ENCODE measurements at regions not wholly inside any gene's neighbourhood (a gene's known extent, or its start where the extent isn't known, plus 50 kb on each side); places are given as distances from the start of the nearest gene placed in this dataset.

DNA sequence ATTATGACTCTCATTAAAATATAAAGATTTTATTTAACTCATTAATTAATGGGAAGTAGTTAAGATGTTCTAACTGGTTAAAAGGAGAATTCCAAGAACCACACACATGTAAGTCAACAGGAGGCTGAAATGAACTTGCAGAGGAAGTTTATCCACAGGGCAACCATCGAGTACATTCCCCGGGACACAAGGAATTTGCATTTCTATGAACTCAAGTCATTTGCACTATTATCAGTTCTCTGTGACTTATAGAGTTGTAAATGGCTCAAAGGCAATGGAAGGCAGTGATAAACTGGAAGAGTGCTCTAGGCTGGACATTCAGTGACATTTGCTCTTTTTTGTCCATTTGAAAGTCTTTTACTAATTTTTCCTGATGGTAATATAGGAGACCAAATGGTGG, 97.4 kb downstream of the SNX5 start:
- Histone ChIP-seq H3K27ac (ENCODE audit: insufficient read length, low read depth, low read length) (peak overlapping the region; percentile 69), H2BK15ac (ENCODE audit: low read depth, low read length) (no peak overlapping the region), H3K79me2 (ENCODE audit: insufficient read depth, low read length) (no peaks in the 10 kb centered on the region), H2AK5ac (ENCODE audit: insufficient read length, low read length) (no peak overlapping the region), H3K23me2 (ENCODE audit: insufficient read length, low read depth, low read length, poor library complexity, severe bottlenecking) (no peaks in the 10 kb centered on the region), H2BK5ac (ENCODE audit: insufficient read length, low read length) (no peak overlapping the region), H3K14ac (ENCODE audit: insufficient read depth, low read length) (no peak overlapping the region), H4K8ac (replicated peaks; ENCODE audit: insufficient read length, low read depth, low read length) (no peak overlapping the region), H2AFZ (ENCODE audit: low read length) (no peak overlapping the region), H3K9me3 (ENCODE audit: control insufficient read depth, low read depth, low read length) (no peaks in the 10 kb centered on the region), H3K27me3 (ENCODE audit: insufficient read depth, low read length) (no peaks in the 10 kb centered on the region), H4K20me1 (ENCODE audit: control insufficient read depth, insufficient read depth, insufficient read length) (no peaks in the 10 kb centered on the region), H3T11ph (ENCODE audit: low read length) (no peak overlapping the region), H3K4ac (ENCODE audit: low read depth, low read length) (no peak overlapping the region), H3K9ac (ENCODE audit: extremely low read depth, insufficient read length, low read length) (no peak overlapping the region), H3K4me2 (ENCODE audit: insufficient read depth, insufficient read length, low read length) (peak overlapping the region; percentile 35), H3K56ac (ENCODE audit: insufficient read length, low read depth, low read length) (no peak overlapping the region), H3K79me1 (ENCODE audit: insufficient read depth, low read depth, low read length, poor library complexity, severe bottlenecking) (no peaks in the 10 kb centered on the region), H2BK12ac (ENCODE audit: insufficient read length, low read depth, low read length) (no peak overlapping the region), H3K18ac (ENCODE audit: insufficient read length, low read depth, low read length) (no peak overlapping the region), H2BK20ac (ENCODE audit: low read depth, low read length, poor library complexity, severe bottlenecking) (no peak overlapping the region), H2BK120ac (ENCODE audit: low read depth, low read length, poor library complexity, severe bottlenecking) (no peak overlapping the region), H3K4me1 (ENCODE audit: insufficient read depth, low read length) (peaks cover 13% of the 10 kb centered on the region; the same call in 1 of the 2 replicates), H4K5ac (ENCODE audit: insufficient read length, low read depth, low read length) (no peak overlapping the region), H3K23ac (ENCODE audit: insufficient read length, low read depth, low read length) (no peak overlapping the region), H4K91ac (ENCODE audit: insufficient read length, low read depth, low read length) (no peak overlapping the region)
- Mint-ChIP-seq H3K36me3 (ENCODE audit: insufficient read depth in 1 of 3, low read depth in 3 of 3) (peaks cover 0 to 2% (median 0%) of the 10 kb centered on the region in 3 experiments; a peak in 1 of 7 replicates), H3K4me1 (peaks cover 78 to 83% of the 10 kb centered on the region in 2 experiments), H3K9me3 (no peaks in the 10 kb centered on the region; a peak in 1 of 5 replicates), H3K4me3 (peak overlapping the region in 1 of 2 experiments; percentile 27; a peak in 2 of 5 replicates), H3K27me3 (ENCODE audit: low read depth) (no peaks in the 10 kb centered on the region; the same call in 1 of the 2 replicates), H3K27ac (peak overlapping the region; percentile 58 to 98 (median 87); a peak in 6 of 7 replicates)
- no CpG with 5 or more reads among the region's 2 CpGs for WGBS (ENCODE audit: extremely low coverage, insufficient read length, low lambda C conversion rate)
- TF ChIP-seq, protein P1, sequence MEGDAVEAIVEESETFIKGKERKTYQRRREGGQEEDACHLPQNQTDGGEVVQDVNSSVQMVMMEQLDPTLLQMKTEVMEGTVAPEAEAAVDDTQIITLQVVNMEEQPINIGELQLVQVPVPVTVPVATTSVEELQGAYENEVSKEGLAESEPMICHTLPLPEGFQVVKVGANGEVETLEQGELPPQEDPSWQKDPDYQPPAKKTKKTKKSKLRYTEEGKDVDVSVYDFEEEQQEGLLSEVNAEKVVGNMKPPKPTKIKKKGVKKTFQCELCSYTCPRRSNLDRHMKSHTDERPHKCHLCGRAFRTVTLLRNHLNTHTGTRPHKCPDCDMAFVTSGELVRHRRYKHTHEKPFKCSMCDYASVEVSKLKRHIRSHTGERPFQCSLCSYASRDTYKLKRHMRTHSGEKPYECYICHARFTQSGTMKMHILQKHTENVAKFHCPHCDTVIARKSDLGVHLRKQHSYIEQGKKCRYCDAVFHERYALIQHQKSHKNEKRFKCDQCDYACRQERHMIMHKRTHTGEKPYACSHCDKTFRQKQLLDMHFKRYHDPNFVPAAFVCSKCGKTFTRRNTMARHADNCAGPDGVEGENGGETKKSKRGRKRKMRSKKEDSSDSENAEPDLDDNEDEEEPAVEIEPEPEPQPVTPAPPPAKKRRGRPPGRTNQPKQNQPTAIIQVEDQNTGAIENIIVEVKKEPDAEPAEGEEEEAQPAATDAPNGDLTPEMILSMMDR (conservative IDR thresholded peaks at IDR 0.05), result no peak
- DNase-seq, result no peak

Data from H9 (cell line).